Psoas muscle (tissue), 7 donors: ENCODE measurements at regions not wholly inside any gene's neighbourhood (a gene's known extent, or its start where the extent isn't known, plus 50 kb on each side); places are given as distances from the start of the nearest gene placed in this dataset.

Source experiments
- ATAC-seq, 4 donors: fragments of 200-7000 bp; cut with Tn5 transposase; one replicate each; pipeline ENCODE4 v1.9.1; 2020; ENCODE audit warnings: moderate library complexity in 3 of 4, mild to moderate bottlenecking in 2 of 4
- DNase-seq, 2 donors: peaks; one replicate each; pipeline ENCODE4 v3.0.0-alpha.2; 2020
- H3K27ac ChIP-seq: fragments of 200-600 bp; one replicate; pipeline ENCODE4 v1.8.0; 2022
- H3K27me3 ChIP-seq, 3 donors: fragments of 200-600 bp in 1 of 3; one replicate each; pipeline versions ENCODE4 v1.6.1 to v1.8.0; 2013 to 2022; ENCODE audit warnings: low read length in 2 of 3, mild to moderate bottlenecking in 2 of 3, moderate library complexity in 1 of 3; ENCODE audit not compliant: insufficient read depth in 3 of 3
- H3K36me3 ChIP-seq, 2 donors: fragments of 200-600 bp in 1 of 2; one replicate each; pipeline versions ENCODE4 v1.6.1 to v1.8.0; 2013 to 2022; ENCODE audit warnings: low read depth in 1 of 2, mild to moderate bottlenecking in 1 of 2, moderate library complexity in 1 of 2; ENCODE audit not compliant: insufficient read depth in 1 of 2
- H3K4me1 ChIP-seq: fragments of 200-600 bp; one replicate; pipeline ENCODE4 v1.8.0; 2022
- H3K4me3 ChIP-seq: fragments of 200-600 bp; one replicate; pipeline ENCODE4 v1.8.0; 2022; ENCODE audit warnings: mild to moderate bottlenecking
- H3K9me3 ChIP-seq: fragments of 200-600 bp; one replicate; pipeline ENCODE4 v1.8.0; 2022
- CTCF ChIP-seq: fragments of 200-600 bp; IDR thresholded peaks from one replicate; pipeline ENCODE4 v1.8.0; 2022; ENCODE audit warnings: antibody characterized with exemption
- WGBS, 3 donors: extraction: QIAGEN DNeasy Blood & Tissue Kit; methylation state at CpG; one replicate each; pipeline versions ENCODE4 v1.1.6 to v1.1.7; 2013; 5-methylcytosine and 5-hydroxymethylcytosine counted together
- intact Hi-C, 2 donors: fragments of 100-400 bp; cut with DNase I; formaldehyde crosslinking; loops; one replicate each; pipeline versions ENCODE4 v1.11.0 to v1.14.2; 2022
- donor health status: healthy with polysubstance abuse.
- donor health status: DM: no; HTN: no; CAD: no; lungs with moderate emphysema.
- donor health status: Bipolar disorder and iron deficiency.
- donor health status: healthy.
- donor health status: DM: yes; HTN: yes; CAD: no.
- donor health status: DM: no; HTN: no; CAD: no.
- donor health status: DM: yes; HTN: yes; CAD: no.

GRCh38 chr18:39918847-39919246 is 2036.2 kb upstream of the PIK3C3 start:
- intact Hi-C loops: no loop called here
- no peaks in the 10 kb centered on the region for H3K4me1 ChIP-seq
- H3K4me3 ChIP-seq: no peak overlapping the region
- ATAC-seq: no peak
- no peaks in the 10 kb centered on the region for H3K27me3 ChIP-seq
- no peak for TF ChIP-seq CTCF
- H3K9me3 ChIP-seq: peaks cover 4% of the 10 kb centered on the region
- no peak overlapping the region for H3K27ac ChIP-seq
- 64 to 73% (median 67%) methylated on average over 2 of the region's 2 CpGs for WGBS, 3 donors
- no peaks in the 10 kb centered on the region for H3K36me3 ChIP-seq
- no peak for DNase-seq

- TF ChIP-seq CTCF: no peak
- H3K27ac ChIP-seq: no peak overlapping the region
- no peaks in the 10 kb centered on the region for H3K36me3 ChIP-seq
- WGBS, 3 donors: 68 to 70% (median 70%) methylated on average over 4 of the region's 4 CpGs
- H3K27me3 ChIP-seq: no peaks in the 10 kb centered on the region
- H3K4me1 ChIP-seq: no peaks in the 10 kb centered on the region
- H3K4me3 ChIP-seq: no peak overlapping the region
- ATAC-seq (no peak), DNase-seq (no peak)
- intact Hi-C loops: no loop called here
- H3K9me3 ChIP-seq: no peaks in the 10 kb centered on the region
Measured at GRCh38 chr18:39913672-39914366, 2041.2 kb upstream of the PIK3C3 start.

- H3K9me3 ChIP-seq: no peaks in the 10 kb centered on the region
- no peak overlapping the region for H3K27ac ChIP-seq
- H3K4me1 ChIP-seq: no peaks in the 10 kb centered on the region
- no peaks in the 10 kb centered on the region for H3K36me3 ChIP-seq
- no peaks in the 10 kb centered on the region for H3K27me3 ChIP-seq
- ATAC-seq (no peak), DNase-seq (no peak)
- TF ChIP-seq CTCF: no peak
- intact Hi-C loops: no loop called here
- H3K4me3 ChIP-seq: no peak overlapping the region
Measured at GRCh38 chr18:39911716-39912115, 2043.3 kb upstream of the PIK3C3 start.

- ATAC-seq (no peak), DNase-seq (no peak)
- Histone ChIP-seq H3K27ac (no peak overlapping the region), H3K36me3 (no peaks in the 10 kb centered on the region), H3K4me1 (no peaks in the 10 kb centered on the region), H3K27me3 (no peaks in the 10 kb centered on the region), H3K4me3 (no peak overlapping the region), H3K9me3 (no peaks in the 10 kb centered on the region)
- WGBS, 3 donors: 51 to 57% (median 56%) methylated on average over 4 of the region's 4 CpGs
- intact Hi-C loops: no loop called here
- TF ChIP-seq CTCF: no peak
Measured at GRCh38 chr18:39909706-39910105, 2045.3 kb upstream of the PIK3C3 start.

GRCh38 chr18:39886136-39886535 is 2068.9 kb upstream of the PIK3C3 start:
- TF ChIP-seq CTCF: no peak
- Histone ChIP-seq H3K9me3 (no peaks in the 10 kb centered on the region), H3K4me3 (no peak overlapping the region), H3K27ac (no peak overlapping the region), H3K4me1 (no peaks in the 10 kb centered on the region), H3K27me3 (no peaks in the 10 kb centered on the region), H3K36me3 (no peaks in the 10 kb centered on the region)
- DNase-seq (no peak), ATAC-seq (no peak)
- 66 to 75% (median 74%) methylated on average over 1 of the region's 1 CpG for WGBS, 3 donors
- intact Hi-C loops: no loop called here
